ENCODE measurements at regions not wholly inside any gene's neighbourhood (a gene's known extent, or its start where the extent isn't known, plus 50 kb on each side); places are given as distances from the start of the nearest gene placed in this dataset.

DNA sequence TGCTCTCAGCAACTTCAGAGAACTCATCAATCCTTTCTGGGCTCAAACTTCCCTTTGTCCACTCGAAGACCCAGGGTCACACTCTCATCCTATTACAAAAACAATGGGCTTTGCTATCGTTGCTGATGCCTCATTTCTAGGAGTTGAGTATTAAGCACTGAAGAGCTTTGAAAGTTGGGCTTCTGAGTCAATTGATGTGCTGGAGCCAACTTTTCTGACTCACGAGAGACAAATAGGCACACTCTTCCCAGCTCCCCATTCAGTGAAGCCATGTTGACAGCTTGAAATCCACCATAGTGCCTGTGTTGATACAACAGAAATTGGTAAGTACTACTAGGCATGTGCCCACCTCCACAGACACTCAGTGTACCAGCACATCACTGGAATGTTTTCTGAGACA, 97.5 kb upstream of the PRSS58 start:
- FAIRE-seq (no peak), DNase-seq (ENCODE audit: insufficient read length) (no peak)
- no peak for TF ChIP-seq POLR2AphosphoS5 (IDR thresholded peaks at IDR 0.05; ENCODE audit: low read depth, low read length)
- TF ChIP-seq TAF1 (IDR thresholded peaks at IDR 0.05; ENCODE audit: borderline replicate concordance, low read depth, low read length), result no peak

GRCh38 chr7:142353147-142354060, 95.5 kb upstream of the PRSS58 start:
- no peak for TF ChIP-seq TAF1 (IDR thresholded peaks at IDR 0.05; ENCODE audit: borderline replicate concordance, low read depth, low read length)
- TF ChIP-seq POLR2AphosphoS5 (IDR thresholded peaks at IDR 0.05; ENCODE audit: low read depth, low read length), result no peak
- no peak for TF ChIP-seq POLR2A (IDR thresholded peaks at IDR 0.05; ENCODE audit: low read depth, low read length)
- no peak for FAIRE-seq
- DNase-seq (ENCODE audit: insufficient read length), result no peak

DNA sequence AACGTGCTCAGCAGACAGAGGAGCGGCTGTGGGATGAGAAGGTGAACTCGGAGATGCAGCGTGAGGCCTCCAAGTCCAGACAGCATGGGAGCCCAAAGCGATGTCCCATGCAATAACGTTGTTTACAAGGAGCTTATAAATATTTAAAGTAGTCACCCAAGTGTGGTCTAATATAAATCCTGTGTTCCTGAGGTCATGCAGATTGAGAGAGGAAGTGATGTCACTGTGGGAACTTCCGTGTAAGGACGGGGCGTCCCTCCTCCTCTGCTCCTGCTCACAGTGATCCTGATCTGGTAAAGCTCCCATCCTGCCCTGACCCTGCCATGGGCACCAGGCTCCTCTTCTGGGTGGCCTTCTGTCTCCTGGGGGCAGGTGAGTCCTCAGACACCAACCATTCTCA, 94.7 kb upstream of the PRSS58 start:
- no peak for FAIRE-seq
- TF ChIP-seq TAF1 (IDR thresholded peaks at IDR 0.05; ENCODE audit: borderline replicate concordance, low read depth, low read length), result no peak

GRCh38 chr7:142351145-142351544, 93.3 kb upstream of the PRSS58 start:
- FAIRE-seq (no peak), DNase-seq (ENCODE audit: insufficient read length) (no peak)
- TF ChIP-seq TAF1 (IDR thresholded peaks at IDR 0.05; ENCODE audit: borderline replicate concordance, low read depth, low read length) (no peak), POLR2A (IDR thresholded peaks at IDR 0.05; ENCODE audit: low read depth, low read length) (no peak)

More for the DNA sequence above, 94.7 kb upstream of the PRSS58 start:
- no peak for DNase-seq (ENCODE audit: insufficient read length)

DNA sequence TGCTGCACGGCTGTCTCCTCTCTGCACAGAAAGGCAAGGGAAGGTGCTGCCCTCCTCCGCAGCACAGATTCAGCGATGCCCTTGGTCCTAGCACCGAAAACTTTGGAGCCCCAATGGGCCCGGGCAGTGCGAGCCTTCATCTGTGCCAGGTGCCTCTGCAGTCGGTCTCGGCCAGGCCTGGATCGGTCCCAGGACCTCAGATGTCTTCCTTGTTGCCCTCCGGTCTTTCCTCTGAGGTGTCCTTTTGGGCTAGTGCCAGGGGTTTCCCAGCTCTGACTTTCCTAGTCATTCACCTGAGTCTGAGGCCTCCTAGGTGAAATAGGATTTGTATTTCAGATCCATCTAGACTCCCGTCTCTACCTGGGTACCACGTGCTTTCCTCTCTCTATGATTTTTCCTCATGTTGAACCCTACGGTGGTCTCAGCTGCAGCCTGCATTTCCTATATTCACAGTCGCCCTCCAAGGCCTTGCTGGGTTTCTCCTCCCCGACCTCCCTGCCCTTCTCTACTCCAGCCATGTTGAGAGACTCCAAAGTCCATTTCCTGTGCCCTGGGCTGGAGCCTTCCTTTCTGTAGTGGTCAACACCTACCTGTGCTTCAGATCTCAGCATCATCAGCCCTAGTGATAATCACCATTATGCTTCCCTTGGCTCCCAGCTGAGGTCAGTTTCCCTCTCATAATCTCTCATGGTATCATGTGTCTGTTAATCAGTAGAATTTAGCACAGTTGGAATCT, 92.0 kb upstream of the PRSS58 start:
- FAIRE-seq, result no peak
- TF ChIP-seq POLR2A (IDR thresholded peaks at IDR 0.05; ENCODE audit: low read depth, low read length) (no peak), TAF1 (IDR thresholded peaks at IDR 0.05; ENCODE audit: borderline replicate concordance, low read depth, low read length) (no peak), POLR2AphosphoS5 (IDR thresholded peaks at IDR 0.05; ENCODE audit: low read depth, low read length) (no peak)
- no peak for DNase-seq (ENCODE audit: insufficient read length)

GRCh38 chr7:142348921-142349405, 91.1 kb upstream of the PRSS58 start:
- DNase-seq (ENCODE audit: insufficient read length) (no peak), FAIRE-seq (no peak)
- TF ChIP-seq TAF1 (IDR thresholded peaks at IDR 0.05; ENCODE audit: borderline replicate concordance, low read depth, low read length) (no peak), POLR2A (IDR thresholded peaks at IDR 0.05; ENCODE audit: low read depth, low read length) (no peak), POLR2AphosphoS5 (IDR thresholded peaks at IDR 0.05; ENCODE audit: low read depth, low read length) (no peak)

DNA sequence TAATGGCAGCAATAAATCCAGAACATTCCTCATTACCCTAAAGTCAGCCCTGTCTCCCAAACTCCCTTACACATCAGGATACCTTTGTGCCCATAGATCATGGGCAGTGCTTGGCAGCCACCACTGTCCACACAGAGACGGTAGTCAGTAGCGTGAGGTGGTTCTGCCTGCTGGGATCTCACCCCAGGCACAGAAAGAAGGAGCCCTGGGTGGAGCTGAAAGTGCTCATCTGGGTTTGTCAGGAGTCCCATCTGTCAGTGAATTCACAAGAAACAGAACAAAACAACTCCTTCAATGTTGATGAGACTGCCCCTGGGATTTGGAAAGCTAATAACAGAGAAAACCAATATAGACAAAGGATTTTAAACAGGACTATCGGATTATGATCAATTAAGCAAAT, 90.2 kb upstream of the PRSS58 start:
- FAIRE-seq, result no peak
- DNase-seq (ENCODE audit: insufficient read length), result no peak
- TF ChIP-seq TAF1 (IDR thresholded peaks at IDR 0.05; ENCODE audit: borderline replicate concordance, low read depth, low read length) (no peak), POLR2AphosphoS5 (IDR thresholded peaks at IDR 0.05; ENCODE audit: low read depth, low read length) (no peak), POLR2A (IDR thresholded peaks at IDR 0.05; ENCODE audit: low read depth, low read length) (no peak)

DNA sequence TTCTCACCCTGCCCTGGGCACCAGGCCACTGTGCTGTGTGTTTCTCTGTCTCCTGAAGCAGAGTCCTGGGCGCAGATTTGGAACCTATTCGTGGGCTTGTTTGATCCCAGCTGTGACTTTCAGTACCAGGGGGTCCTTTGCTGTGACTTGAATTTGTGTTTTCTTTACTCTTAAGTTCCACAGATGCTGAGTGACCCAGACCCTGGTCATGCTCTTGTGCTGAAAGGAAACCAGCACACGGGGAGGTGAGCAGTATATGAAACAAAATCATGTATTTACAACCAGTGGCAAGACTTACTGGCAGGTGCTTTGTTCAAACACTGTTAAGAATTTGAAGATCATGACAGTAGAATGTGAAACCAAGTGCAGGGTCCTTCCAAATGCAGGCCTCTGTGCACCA, 89.2 kb upstream of the PRSS58 start:
- FAIRE-seq, result no peak
- TF ChIP-seq TAF1 (IDR thresholded peaks at IDR 0.05; ENCODE audit: borderline replicate concordance, low read depth, low read length) (no peak), POLR2AphosphoS5 (IDR thresholded peaks at IDR 0.05; ENCODE audit: low read depth, low read length) (no peak), POLR2A (IDR thresholded peaks at IDR 0.05; ENCODE audit: low read depth, low read length) (no peak)
- no peak for DNase-seq (ENCODE audit: insufficient read length)

- no peak for DNase-seq (ENCODE audit: insufficient read length)
- FAIRE-seq, result no peak
- TF ChIP-seq POLR2AphosphoS5 (IDR thresholded peaks at IDR 0.05; ENCODE audit: low read depth, low read length) (no peak), TAF1 (IDR thresholded peaks at IDR 0.05; ENCODE audit: borderline replicate concordance, low read depth, low read length) (no peak), POLR2A (IDR thresholded peaks at IDR 0.05; ENCODE audit: low read depth, low read length) (no peak)
Measured at GRCh38 chr7:142345811-142346210, 88.0 kb upstream of the PRSS58 start.

DNA sequence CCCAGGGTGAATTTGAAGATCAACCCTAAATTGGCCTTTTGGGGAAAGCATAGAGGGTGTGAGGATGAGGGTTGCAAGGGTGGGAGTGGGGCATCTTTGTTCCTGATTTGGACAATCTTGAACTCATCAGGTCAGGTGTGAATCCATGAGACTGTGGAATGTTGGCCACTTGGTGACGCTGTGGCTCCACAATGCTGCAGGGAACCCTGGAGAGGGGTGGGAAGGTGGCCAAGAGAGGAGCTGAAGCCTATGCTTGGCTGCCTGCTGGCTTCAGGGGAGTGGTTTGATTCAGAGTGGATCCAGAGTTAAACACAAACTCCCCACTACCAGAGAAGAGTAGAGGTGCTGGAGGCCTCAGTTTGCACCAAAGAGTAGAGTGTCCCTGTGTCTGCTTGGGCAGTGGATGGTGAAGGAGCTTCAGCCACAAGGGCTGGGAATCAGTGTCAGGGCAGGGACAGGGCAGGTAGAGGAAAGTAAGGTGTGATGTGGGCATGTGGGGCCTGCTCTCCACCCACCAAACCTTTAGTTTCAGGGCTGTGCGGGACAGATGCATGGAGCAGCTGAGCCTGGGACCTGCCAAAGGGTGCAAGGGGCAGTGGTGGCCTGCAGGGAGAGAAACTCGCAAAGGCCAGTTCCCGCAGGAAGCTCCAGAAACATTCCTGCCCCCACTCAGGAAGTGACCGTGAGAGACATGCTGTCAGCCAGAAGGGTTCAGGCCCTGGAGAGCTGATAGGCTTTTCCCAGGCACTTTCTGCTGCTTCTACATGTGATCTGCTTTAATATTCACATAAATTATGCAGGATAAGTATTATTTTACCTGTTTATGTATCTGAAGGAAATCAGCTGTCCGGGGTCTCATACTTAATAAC, 81.0 kb upstream of the PRSS58 start:
- TF ChIP-seq POLR2A (IDR thresholded peaks at IDR 0.05; ENCODE audit: low read depth, low read length), result no peak
- TF ChIP-seq POLR2AphosphoS5 (IDR thresholded peaks at IDR 0.05; ENCODE audit: low read depth, low read length), result no peak
- TF ChIP-seq TAF1 (IDR thresholded peaks at IDR 0.05; ENCODE audit: borderline replicate concordance, low read depth, low read length), result no peak
- no peak for FAIRE-seq
- no peak for DNase-seq (ENCODE audit: insufficient read length)

All from GM12892 (cell line).